HG03175 (cell line): ENCODE measurements at regions not wholly inside any gene's neighbourhood (a gene's known extent, or its start where the extent isn't known, plus 50 kb on each side); places are given as distances from the start of the nearest gene placed in this dataset.
"Not testable (repeated sequence)": the region's sequence is repeated elsewhere in the genome, so short reads cannot be mapped to it uniquely, and the experiment has no call there.

Experiments
- ATAC-seq: cut with Tn5 transposase; IDR thresholded peaks from one replicate; pipeline ENCODE4 v1.9.1; 2021; ENCODE audit warnings: mild to moderate bottlenecking, moderate library complexity; ENCODE audit not compliant: unreplicated experiment

DNA sequence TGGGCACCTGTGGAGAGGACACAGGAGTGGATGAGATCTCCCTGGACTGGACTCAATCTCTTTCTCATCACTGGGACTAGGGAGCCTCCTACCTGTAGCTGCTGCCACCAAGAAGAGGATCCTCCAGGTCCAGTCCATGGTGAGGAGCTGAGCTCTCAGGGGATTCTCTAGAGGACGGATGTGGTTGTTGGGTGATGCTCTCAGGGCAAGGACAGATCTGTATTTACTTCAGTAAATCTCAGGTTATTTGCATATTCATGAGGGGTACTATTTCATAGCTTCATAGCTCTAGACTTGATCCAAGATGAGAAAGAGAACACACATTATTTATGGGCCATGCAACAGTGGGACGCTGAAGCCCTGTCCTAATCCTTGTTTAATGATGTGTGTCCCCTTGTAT lies 159.4 kb downstream of the POTEB start:
- ATAC-seq = peak; percentile 82

DNA sequence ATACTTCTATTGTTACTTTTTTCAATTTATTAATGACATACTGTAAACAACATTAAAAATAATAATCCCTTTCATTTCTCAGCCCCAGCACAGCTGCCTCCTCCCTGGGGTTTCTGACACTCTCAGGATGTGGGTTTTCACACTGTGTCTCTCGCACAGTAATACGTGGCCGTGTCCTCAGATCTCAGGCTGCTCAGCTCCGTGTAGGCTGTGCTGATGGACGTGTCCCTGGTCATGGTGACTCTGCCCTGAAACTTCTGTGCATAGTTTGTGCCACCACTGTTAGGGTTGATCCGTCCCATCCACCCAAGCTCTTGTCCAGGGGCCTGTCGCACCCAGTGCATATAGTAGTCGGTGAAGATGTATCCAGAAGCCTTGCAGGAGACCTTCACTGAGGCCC lies 159.9 kb downstream of the POTEB start:
- peak; percentile 44 for ATAC-seq

DNA sequence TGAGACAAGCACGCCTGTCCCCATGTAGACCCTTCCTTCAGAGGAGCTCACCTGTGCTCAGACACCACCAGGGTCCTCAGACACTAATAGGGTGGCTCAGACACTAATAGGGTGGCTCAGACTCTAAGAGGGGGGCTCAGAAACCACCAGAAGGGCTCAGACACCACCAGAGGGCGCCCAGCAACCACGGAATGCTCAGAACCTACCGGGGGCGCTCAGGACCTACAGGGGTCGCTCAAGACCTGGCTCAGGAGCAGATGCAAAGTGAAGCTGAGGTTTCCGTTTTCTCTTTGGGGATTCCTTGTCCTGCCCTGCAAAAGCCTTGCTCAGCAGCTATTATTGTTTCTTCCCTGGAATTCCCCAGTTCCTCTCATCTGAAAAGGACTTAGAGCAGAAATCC lies 172.1 kb downstream of the POTEB start:
- peak; percentile 95 for ATAC-seq

DNA sequence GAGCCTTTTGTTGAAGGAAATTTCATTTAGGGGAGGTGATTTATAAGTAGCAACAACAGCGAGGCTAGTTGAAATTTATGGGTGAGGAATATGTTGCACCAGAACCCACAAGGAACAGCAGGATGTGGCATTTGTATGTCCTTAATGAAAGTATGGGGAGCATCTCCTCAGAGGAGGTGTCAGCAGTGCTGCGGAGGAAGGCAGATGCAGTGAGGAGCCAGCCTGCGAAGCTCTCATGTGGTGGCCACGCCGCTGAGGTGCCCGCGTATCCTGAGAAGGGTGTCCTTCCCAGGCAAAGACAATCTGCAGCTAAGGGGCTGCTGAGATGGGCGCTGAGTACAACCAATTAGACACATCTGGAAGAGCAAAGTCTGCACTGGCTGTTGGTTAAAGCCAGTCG lies 178.9 kb downstream of the POTEB start:
- ATAC-seq = not testable (repeated sequence)

DNA sequence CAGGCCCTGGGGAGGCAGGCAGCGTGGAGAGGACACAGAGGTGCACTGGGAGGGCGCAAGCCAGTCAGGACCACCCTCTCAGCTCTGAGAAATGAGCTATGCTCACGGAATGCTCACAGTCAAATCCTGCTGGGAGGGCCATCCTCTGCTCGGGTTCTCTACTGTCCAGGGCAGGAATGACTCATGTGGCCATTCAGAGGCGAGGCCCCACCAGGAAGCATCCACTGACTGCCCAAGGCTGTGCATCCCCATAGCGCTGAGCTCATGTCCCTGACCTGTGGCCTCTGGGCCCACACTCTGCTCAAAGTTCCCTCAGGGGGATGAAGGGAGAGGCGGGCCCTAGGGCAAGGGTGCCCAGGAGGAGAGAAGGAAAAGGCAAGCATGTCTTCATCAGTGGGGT lies 182.4 kb downstream of the POTEB start:
- ATAC-seq = not testable (repeated sequence)

DNA sequence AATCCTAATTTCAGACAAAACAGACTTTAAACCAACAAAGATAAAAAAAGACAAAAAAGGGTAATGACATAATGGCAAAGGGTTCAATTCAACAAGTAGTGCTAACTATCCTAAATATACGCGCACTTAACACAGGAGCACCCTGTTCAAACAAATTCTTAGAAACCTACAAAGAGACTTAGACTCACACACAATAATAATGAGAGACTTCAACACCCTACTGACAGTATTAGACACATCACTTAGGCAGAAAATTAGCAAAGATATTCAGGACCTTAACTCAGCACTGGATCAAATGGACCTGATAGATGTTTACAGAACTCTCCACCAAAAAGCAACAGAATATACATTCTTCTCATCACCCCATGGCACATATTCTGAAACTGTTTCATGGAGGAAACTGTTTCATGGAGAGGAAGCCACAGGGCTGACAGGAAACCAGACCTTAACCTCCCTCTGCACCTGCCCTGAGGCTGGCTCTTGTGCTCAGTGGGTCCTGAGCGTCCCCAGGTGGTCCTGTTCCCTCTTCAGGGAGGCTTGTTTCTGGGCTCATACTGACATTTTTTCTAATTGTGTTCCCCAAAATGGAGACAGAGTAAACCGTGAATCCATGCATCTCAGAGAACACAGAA lies 184.9 kb downstream of the POTEB start:
- not testable (repeated sequence) for ATAC-seq

DNA sequence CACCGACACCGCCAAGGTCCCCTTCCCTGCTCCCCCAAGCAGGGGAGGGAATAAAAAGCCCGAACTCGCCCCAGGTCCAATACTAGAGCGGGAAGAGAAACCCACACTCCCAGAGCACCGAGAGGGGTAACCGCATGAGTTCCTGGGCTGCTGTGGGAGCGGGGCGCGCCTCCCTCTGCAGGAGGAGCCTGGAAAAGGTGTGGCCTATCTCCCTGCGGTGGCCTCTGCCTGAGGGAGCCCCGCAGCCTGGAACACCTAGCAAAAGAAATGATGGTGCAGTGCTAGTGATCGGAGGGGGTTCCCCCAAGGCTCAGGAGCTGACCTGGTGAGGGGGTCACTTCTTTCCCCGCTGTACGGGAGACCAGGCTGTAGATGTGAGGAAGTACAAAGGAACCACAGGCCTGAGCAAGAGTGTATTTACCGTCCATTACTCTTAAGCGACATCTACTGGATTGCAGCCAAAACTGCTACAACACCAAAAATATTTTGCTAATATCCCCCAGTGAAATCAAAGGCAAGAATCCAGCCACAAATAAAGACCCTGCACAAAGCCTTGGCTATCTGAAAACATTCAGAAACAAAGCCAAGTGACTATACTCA lies 216.6 kb upstream of the POTEB3 start:
- ATAC-seq = peak; percentile 94

DNA sequence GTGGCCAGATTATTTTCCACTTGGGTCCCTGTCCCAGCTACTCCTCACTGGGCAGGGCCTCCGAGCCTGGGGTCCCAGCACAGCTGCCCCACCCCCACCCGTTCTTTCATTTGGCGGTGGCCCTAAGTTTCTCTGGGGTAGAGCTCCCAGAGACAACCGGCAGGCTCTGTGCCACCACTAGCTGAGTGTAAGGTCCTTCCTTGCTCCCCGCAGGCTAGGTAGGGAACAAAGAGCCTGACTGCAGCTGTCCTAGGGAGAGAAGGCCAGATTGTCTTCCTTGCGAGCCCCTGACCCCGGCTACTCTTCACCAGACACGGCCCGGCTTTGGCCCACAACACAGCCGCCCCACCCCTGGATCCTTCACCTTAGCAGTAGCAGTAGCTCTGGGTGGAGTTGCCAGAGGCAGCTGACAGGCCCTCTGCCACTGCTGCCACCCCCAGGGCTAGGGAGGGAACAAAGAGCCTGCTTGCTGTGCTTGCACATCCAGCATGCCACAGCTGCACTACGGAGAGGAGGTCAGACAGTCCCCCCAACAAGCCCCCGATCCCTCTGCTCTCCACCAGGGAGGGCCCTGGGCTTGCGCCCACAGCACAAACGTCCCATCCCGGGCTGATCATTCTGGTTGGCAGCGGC lies 215.9 kb upstream of the POTEB3 start:
- ATAC-seq = peak; percentile 34

DNA sequence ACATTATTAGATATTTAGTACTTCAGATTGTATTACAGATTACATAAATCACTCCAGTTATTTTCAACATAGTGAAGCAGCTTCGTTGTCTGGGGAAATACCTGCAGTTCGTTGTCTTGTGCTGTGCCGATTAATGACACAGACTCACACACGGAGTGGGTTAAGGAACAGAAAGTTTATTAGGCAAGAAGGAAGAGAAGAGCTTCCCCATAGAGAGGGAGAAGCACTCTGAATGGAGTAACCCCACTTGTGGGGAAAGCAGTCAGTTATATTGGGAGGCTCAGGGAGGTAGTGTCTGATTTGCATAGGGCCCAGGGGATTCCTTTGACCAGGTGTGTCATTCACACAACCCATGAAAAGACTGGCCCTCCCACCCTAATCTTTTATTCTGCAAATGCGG lies 213.4 kb upstream of the POTEB3 start:
- ATAC-seq = not testable (repeated sequence)

DNA sequence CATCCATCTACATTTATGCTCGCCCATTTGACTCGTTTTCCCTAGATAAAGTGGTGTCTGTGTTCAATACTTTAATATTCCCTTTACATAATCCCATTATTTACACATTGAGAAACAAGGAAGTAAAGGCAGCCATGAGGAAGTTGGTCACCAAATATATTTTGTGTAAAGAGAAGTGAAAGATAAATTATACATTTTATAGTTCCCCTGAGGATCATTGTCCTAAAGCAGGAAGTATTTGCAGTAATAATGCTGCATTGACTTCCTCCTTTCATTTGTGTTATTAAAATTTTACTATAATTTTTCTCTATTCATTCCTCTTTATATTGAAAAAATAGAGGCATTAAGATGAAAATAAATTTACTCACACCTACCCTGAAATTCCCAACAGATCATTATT lies 198.5 kb upstream of the POTEB3 start:
- ATAC-seq = not testable (repeated sequence)

DNA sequence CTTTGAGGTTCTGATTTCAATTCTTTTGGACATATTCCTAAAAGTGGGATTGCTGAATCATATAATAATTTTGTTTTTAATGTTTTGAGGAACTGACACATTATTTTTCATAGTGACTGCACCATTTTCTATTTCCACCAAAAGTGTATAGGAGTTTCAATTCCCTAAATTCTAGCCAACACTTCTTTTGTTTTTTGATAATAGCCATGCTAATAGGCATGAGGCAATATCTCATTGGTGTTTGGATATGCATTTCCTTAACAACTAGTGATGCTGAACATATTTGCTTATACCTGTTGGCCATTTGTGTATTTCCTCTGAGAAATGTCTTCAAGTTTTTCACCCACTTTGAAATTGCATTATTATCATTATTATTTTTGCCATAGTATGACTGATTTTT lies 186.4 kb upstream of the POTEB3 start:
- not testable (repeated sequence) for ATAC-seq

DNA sequence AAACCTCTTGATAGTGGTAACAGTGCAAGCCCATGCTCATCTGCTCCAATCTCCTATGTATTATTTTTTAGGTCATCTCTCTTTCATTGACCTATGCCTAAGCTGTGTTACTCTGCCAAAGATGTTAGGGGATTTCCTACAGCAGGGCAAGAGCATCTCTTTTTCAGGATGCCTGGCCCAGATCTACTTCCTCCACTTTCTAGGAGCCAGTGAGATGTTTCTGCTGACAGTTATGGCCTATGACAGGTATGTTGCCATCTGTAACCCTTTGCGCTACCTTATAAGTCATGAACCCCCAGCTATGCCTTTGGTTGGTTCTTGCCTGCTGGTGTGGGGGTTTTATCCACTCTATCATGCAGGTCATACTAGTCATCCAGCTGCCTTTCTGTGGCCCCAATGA lies 168.9 kb upstream of the POTEB3 start:
- not testable (repeated sequence) for ATAC-seq

DNA sequence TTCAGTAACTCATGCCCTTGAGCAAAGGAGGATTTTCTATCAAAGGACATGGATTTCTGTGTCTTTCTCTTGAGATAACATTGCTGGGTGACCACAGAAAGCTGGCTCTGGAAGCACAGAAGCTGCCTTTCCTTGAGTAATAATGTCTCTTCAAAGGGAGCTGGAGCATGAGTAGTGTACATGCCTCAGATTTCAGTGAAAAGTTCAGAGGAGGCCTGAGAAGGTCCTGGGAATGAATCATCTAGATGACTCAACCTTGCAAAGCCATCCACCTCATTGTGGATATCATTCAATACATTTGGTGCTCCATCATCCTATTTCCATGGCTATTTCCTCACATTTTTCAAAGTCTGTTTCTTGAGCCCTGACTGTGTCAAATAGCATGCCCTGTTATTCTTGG lies 125.1 kb upstream of the POTEB3 start:
- ATAC-seq = not testable (repeated sequence)

DNA sequence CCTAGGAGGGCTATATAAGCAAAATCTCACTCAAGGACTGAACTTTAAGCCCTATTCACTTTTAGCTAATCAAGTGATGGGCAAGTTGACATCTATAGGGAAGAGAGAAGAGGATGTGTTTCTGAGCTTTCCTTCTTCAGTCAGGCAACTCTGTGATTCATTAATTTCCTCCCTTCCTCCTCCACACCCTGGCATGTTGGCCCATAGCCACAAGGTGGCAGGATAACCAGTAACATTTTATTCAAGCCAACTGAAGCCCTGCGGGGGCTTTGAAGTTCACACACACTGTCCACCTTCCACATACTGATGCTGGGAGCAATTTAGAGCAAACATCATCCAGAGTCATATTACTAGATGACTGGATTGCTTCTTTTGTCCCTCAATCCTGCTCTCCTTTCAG lies 111.5 kb upstream of the POTEB3 start:
- peak; percentile 86 for ATAC-seq

DNA sequence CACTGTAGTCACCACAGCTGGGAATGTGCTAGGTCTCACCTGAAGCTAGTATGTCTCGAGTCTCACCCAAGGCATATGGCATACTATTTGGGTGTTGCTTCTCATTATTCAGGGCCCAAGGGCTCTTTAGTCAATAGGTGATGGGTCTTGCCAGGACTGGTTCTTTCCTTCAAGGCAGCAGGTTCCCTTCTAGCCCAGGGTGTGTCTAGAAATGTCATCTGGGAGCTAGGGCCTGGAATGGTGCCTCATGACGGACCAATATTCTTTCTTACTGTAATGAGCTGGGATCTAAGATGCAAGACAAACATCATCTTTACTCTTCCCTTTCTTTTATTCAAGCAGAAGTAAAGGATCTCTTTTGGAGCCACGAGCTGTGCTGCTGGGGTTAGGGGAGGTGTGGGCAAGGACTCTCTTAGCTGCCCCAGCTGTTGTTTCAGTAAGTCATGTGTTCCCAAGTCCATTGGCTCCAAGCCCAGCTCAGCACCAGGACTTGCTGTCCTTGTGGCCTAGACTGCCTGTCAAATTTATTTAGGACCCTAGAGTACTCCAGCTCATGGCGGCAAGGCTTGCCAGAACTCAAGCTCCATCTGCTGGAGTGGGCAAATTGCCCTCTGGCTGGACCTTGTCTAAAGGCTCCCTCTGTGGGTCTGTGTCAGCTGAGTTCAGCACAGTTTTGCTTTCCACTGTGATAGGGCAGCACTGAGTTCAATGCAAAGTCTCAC lies 106.0 kb upstream of the POTEB3 start:
- ATAC-seq = not testable (repeated sequence)

DNA sequence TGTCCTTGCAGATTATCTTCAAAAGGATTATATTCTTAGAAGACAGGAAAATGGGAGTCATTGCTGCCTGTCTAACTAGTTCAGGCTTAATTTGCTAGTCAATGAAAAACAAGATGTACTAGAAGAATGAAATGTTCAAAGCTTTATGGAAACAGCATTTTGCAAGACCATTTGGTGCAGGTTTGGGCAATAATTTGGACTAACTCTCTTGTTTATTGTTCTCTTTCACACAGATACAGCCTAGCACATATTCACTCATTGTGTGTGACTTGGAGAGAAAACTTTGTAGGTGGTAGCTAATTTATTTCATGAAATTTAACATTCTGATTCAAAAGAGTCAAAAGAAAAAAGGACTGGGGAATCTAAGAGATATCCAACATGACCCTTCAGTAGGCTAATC lies 92.5 kb upstream of the POTEB3 start:
- not testable (repeated sequence) for ATAC-seq

DNA sequence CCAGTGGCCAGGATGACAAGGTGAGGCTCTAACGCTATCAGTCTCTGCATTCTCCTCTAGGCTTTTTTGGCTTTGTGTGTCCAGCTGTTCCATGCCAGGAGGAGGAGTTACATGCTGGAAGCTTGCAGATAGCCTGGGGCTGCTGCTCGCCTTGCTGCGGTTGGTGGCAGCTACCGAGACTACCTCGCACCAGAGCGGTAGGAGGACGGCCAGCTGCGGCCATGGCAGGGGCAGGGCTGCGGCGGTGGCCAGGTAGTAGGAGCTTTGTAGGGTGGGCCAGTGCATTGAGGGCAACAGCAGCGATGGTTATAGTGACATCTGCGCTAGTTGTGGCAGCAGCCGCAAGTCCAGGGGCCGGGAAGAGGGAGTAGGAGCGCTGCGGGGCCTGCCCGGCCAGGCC lies 75.9 kb upstream of the POTEB3 start:
- ATAC-seq = not testable (repeated sequence)

DNA sequence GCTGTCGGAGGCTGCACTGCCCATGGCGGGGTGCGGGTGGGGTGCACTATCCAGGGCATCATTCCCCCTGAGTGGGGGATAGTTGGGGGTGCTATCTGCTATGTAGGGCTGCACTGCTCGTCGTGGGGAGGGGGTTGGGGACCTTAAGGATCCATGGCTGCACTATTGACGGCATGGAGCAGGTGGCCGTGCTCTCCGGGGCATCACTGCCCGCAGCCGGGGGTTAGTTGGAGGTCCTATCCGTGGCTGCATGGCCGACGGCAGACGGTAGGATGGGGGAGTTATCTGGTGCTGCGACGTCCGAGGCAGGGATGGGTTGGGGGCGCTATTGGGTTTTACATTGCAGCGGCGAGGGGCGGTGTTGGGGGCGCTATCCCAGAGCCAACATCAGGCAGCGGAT lies 75.0 kb upstream of the POTEB3 start:
- ATAC-seq = not testable (repeated sequence)

DNA sequence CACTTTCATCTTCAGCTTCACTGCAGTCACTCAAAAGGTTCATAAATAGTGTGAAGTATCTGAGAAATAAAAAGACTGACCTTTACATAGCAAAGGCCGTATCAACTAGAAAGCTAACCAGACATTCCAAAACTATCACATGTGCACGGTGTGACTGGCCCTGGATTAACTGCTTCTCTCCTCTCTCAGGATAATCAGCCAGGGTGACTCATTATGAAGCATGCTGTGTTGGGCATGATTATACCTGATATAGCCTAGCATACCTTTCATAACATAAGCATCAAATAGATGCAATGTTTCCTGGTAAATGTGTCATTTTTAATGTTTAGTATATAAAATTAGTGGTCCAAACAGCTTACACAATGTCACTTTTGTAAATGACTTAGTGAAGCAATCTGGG lies 62.7 kb upstream of the POTEB3 start:
- not testable (repeated sequence) for ATAC-seq
